Activated T-cell treated with anti-CD3 and anti-CD28 coated beads, Interleukin-2, amount 50 U/mL, for 1 hour (primary cell): ENCODE measurements at regions not wholly inside any gene's neighbourhood (a gene's known extent, or its start where the extent isn't known, plus 50 kb on each side); places are given as distances from the start of the nearest gene placed in this dataset.

Experiments used
- DNase-seq: peaks from one replicate; pipeline ENCODE4 v3.0.0-alpha.2; 2020

- DNase-seq = no peak
These were observed 605.2 kb downstream of the CCDC171 start for GRCh38 chr9:16158093-16158492.

GRCh38 chr9:16161483-16161882 is 608.6 kb downstream of the CCDC171 start:
- no peak for DNase-seq

GRCh38 chr9:16170119-16170518 is 617.3 kb downstream of the CCDC171 start:
- no peak for DNase-seq

- DNase-seq = no peak
These were observed 619.1 kb downstream of the CCDC171 start for GRCh38 chr9:16171911-16172310.

- DNase-seq = no peak
These were observed 620.0 kb downstream of the CCDC171 start for GRCh38 chr9:16172796-16173195.

GRCh38 chr9:16174915-16175314 is 622.1 kb downstream of the CCDC171 start:
- DNase-seq = no peak

- no peak for DNase-seq
These were observed 622.6 kb downstream of the CCDC171 start for GRCh38 chr9:16175461-16175860.

GRCh38 chr9:16178294-16178693 is 625.5 kb downstream of the CCDC171 start:
- no peak for DNase-seq

- DNase-seq = no peak
These were observed 626.7 kb downstream of the CCDC171 start for GRCh38 chr9:16179566-16179965.

GRCh38 chr9:16180091-16180490 is 627.2 kb downstream of the CCDC171 start:
- DNase-seq = no peak

- no peak for DNase-seq
These were observed 627.7 kb downstream of the CCDC171 start for GRCh38 chr9:16180546-16180945.

GRCh38 chr9:16181539-16181938 is 628.7 kb downstream of the CCDC171 start:
- DNase-seq = no peak

- no peak for DNase-seq
These were observed 629.9 kb downstream of the CCDC171 start for GRCh38 chr9:16182784-16183183.

GRCh38 chr9:16184964-16185646 is 632.3 kb downstream of the CCDC171 start:
- no peak for DNase-seq

GRCh38 chr9:16191191-16191590 is 638.3 kb downstream of the CCDC171 start:
- DNase-seq = no peak

- DNase-seq = no peak
These were observed 639.0 kb downstream of the CCDC171 start for GRCh38 chr9:16191691-16192402.

- DNase-seq = no peak
These were observed 639.7 kb downstream of the CCDC171 start for GRCh38 chr9:16192403-16193017.

GRCh38 chr9:16193066-16193465 is 640.2 kb downstream of the CCDC171 start:
- DNase-seq = no peak

GRCh38 chr9:16196206-16196605 is 643.4 kb downstream of the CCDC171 start:
- no peak for DNase-seq

GRCh38 chr9:16197578-16198370 is 644.9 kb downstream of the CCDC171 start:
- DNase-seq = no peak

GRCh38 chr9:16198996-16199395 is 646.2 kb downstream of the CCDC171 start:
- DNase-seq = no peak

- no peak for DNase-seq
These were observed 649.4 kb downstream of the CCDC171 start for GRCh38 chr9:16202221-16202620.
